Endodermal cell (in vitro differentiated cells): ENCODE measurements at regions not wholly inside any gene's neighbourhood (a gene's known extent, or its start where the extent isn't known, plus 50 kb on each side); places are given as distances from the start of the nearest gene placed in this dataset.

Experiments used
- DNase-seq: peaks from one replicate; pipeline ENCODE4 v3.0.0-alpha.2; 2017
- H3K27ac ChIP-seq: 2 replicates; pipeline ENCODE4 v1.5.1; 2013; ENCODE audit warnings: mild to moderate bottlenecking, low read depth, low read length, moderate library complexity
- H3K27me3 ChIP-seq: 2 replicates; pipeline ENCODE4 v1.6.1; 2013; ENCODE audit warnings: mild to moderate bottlenecking, low read length, moderate library complexity; ENCODE audit not compliant: insufficient read depth, control insufficient read depth, poor library complexity, severe bottlenecking
- H3K36me3 ChIP-seq: 2 replicates; pipeline ENCODE4 v1.7.0; 2013; ENCODE audit warnings: mild to moderate bottlenecking, low read length, moderate library complexity; ENCODE audit not compliant: control insufficient read depth, insufficient read depth
- H3K4me1 ChIP-seq: one replicate; pipeline ENCODE4 v1.7.0; 2013; ENCODE audit warnings: low read length; ENCODE audit not compliant: control insufficient read depth, insufficient read depth
- H3K4me3 ChIP-seq: 2 replicates; pipeline ENCODE4 v1.5.1; 2013; ENCODE audit warnings: mild to moderate bottlenecking, low read length, moderate library complexity
- H3K9ac ChIP-seq: 2 replicates; pipeline ENCODE4 v1.6.1; 2013; ENCODE audit warnings: mild to moderate bottlenecking, low read length, moderate library complexity; ENCODE audit not compliant: poor library complexity, severe bottlenecking; ENCODE audit errors: extremely low read depth
- H3K9me3 ChIP-seq: 2 replicates; pipeline ENCODE4 v1.6.1; 2013; ENCODE audit warnings: mild to moderate bottlenecking, low read length, moderate library complexity; ENCODE audit not compliant: control insufficient read depth
- H3K27ac Mint-ChIP-seq: 2 replicates; pipeline ENCODE4 v1.8.0; 2020; ENCODE audit warnings: mixed read lengths
- H3K27me3 Mint-ChIP-seq: 2 replicates; pipeline ENCODE4 v1.8.0; 2021; ENCODE audit warnings: mild to moderate bottlenecking, mixed read lengths; ENCODE audit not compliant: insufficient read depth
- H3K36me3 Mint-ChIP-seq: 2 replicates; pipeline ENCODE4 v1.8.0; 2020; ENCODE audit warnings: low read depth, mixed read lengths
- H3K4me1 Mint-ChIP-seq: 2 replicates; pipeline ENCODE4 v1.8.0; 2020; ENCODE audit warnings: mixed read lengths
- H3K4me3 Mint-ChIP-seq: 2 replicates; pipeline ENCODE4 v1.8.0; 2020; ENCODE audit warnings: mild to moderate bottlenecking, moderate library complexity, mixed read lengths
- H3K9me3 Mint-ChIP-seq: 2 replicates; pipeline ENCODE4 v1.8.0; 2020; ENCODE audit warnings: mild to moderate bottlenecking, mixed read lengths
- CTCF ChIP-seq: fragments of 200-600 bp; sonication (generic); conservative IDR thresholded peaks from 2 replicates; pipeline ENCODE4 v1.5.0; 2021; ENCODE audit warnings: antibody characterized with exemption, mild to moderate bottlenecking
- WGBS, 2 experiments: methylation state at CpG; one replicate each; pipeline versions ENCODE4 v1.1.5 to v1.1.7; 2013; ENCODE audit warnings: missing lambda C conversion rate in 2 of 2, mixed read lengths in 1 of 2; ENCODE audit not compliant: insufficient coverage in 1 of 2, insufficient read length in 1 of 2; 5-methylcytosine and 5-hydroxymethylcytosine counted together

DNA sequence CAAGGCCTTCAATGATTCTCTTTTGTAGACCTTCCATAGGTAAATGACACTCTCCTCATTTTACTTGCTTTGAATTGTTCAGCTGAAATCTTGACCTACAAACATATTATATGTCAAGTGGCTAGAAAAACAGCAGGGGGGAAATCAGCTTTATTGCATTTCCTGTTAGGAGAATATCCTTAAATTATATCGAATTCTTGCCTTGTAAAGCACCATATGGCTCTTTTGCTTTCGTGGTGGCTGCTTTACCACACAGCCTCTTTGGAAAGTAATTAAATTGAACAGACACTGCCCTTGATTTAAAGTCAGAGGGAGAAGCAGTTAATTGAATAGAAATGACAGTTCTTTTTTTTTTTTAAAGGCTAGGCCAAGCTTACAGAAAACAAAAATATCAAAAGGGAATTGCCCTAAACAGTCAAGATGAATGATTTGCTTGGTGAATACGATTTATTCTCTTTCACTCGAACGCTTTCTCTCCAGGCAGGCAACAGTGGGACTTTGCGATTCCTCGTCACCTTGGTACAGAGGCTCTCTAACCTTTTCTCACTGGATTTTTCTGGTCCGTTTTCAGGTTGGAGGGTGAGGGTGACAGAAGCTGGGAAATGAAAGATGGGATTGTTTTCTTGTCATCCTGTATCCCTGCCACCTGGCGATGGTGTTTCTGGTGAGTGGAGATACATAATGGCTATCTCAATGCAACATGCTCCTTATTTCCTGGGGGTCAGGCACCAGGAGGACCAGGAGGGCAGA, 126.0 kb downstream of the GATA3 start:
- peaks cover 1% of the 10 kb centered on the region for H3K9me3 Mint-ChIP-seq
- no peaks in the 10 kb centered on the region for H3K36me3 ChIP-seq
- H3K9me3 ChIP-seq, result no peaks in the 10 kb centered on the region
- DNase-seq, result no peak
- no peak overlapping the region for H3K9ac ChIP-seq
- no peak for TF ChIP-seq CTCF
- H3K27me3 Mint-ChIP-seq, result peaks cover 3% of the 10 kb centered on the region
- H3K27ac Mint-ChIP-seq, result no peak overlapping the region
- H3K36me3 Mint-ChIP-seq, result no peaks in the 10 kb centered on the region
- H3K4me3 ChIP-seq, result no peak overlapping the region
- no peaks in the 10 kb centered on the region for H3K4me1 ChIP-seq
- no peak overlapping the region for H3K27ac ChIP-seq
- no peak overlapping the region for H3K4me3 Mint-ChIP-seq
- no peaks in the 10 kb centered on the region for H3K27me3 ChIP-seq
- peaks cover 12% of the 10 kb centered on the region for H3K4me1 Mint-ChIP-seq
- WGBS, 2 experiments, result 94 to 98% methylated on average over 4 to 9 of the region's 9 CpGs

DNA sequence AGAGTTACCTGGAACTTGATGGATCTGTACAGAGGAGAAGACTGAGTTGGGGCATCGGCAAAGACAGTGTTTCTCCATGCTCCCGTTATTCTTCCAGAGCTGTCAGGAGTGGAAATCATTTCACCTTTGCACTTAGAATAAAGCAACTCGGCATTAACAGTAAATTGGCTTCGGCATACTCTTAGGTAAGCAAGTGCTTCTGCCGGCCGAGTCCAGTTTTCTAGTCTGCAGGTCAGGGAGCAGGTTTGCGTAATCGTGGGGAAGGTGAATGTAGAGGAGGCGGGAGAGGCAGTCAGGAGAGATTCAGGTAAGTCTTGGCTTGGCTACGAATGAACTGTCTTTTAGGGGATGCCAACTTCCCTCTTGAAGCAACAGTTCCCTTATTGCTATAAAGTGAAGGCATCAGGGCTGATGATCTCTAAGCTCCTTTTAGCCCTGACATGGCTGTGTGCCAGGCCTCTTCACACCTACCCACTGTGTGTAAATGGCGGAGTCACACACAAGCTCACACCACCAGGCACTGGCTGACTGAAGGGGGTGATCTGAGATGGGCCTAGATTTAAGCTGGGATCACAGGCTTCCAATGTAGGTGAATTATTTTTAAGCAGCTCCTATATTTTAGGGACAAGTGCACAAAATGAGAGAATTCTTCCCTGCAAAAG, 127.1 kb downstream of the GATA3 start:
- no peak for TF ChIP-seq CTCF
- Mint-ChIP-seq H3K4me1 (peaks cover 12% of the 10 kb centered on the region), H3K27me3 (peaks cover 3% of the 10 kb centered on the region), H3K4me3 (no peak overlapping the region), H3K36me3 (no peaks in the 10 kb centered on the region), H3K9me3 (peaks cover 1% of the 10 kb centered on the region), H3K27ac (no peak overlapping the region)
- Histone ChIP-seq H3K9ac (no peak overlapping the region), H3K27me3 (no peaks in the 10 kb centered on the region), H3K9me3 (no peaks in the 10 kb centered on the region), H3K36me3 (no peaks in the 10 kb centered on the region), H3K4me3 (no peak overlapping the region), H3K27ac (no peak overlapping the region), H3K4me1 (no peaks in the 10 kb centered on the region)
- 83 to 92% methylated on average over 9 to 11 of the region's 11 CpGs for WGBS, 2 experiments
- no peak for DNase-seq

GRCh38 chr10:8182806-8183205, 128.3 kb downstream of the GATA3 start:
- WGBS, 2 experiments, result 85 to 88% methylated on average over 2 to 3 of the region's 3 CpGs
- H3K27ac ChIP-seq, result no peak overlapping the region
- peaks cover 12% of the 10 kb centered on the region for H3K4me1 Mint-ChIP-seq

More at GRCh38 chr10:8182806-8183205, 128.3 kb downstream of the GATA3 start:
- no peak overlapping the region for H3K9ac ChIP-seq
- H3K4me3 ChIP-seq, result no peak overlapping the region
- no peaks in the 10 kb centered on the region for H3K27me3 ChIP-seq
- H3K9me3 ChIP-seq, result no peaks in the 10 kb centered on the region
- H3K4me1 ChIP-seq, result no peaks in the 10 kb centered on the region
- no peaks in the 10 kb centered on the region for H3K36me3 ChIP-seq
- Mint-ChIP-seq H3K27me3 (peaks cover 5% of the 10 kb centered on the region), H3K27ac (no peak overlapping the region), H3K36me3 (no peaks in the 10 kb centered on the region), H3K4me3 (no peak overlapping the region), H3K9me3 (peaks cover 1% of the 10 kb centered on the region)
- TF ChIP-seq CTCF, result no peak
- DNase-seq, result no peak
